GM06990 (cell line): ENCODE measurements at regions not wholly inside any gene's neighbourhood (a gene's known extent, or its start where the extent isn't known, plus 50 kb on each side); places are given as distances from the start of the nearest gene placed in this dataset.

Source experiments
- DNase-seq: peaks from one replicate; pipeline ENCODE4 v3.0.0-alpha.2; 2011; ENCODE audit not compliant: insufficient read length; ENCODE audit errors: extremely low read depth
- H3K27me3 ChIP-seq: replicated peaks from 2 replicates; pipeline ENCODE4 v1.6.0; 2011; ENCODE audit warnings: low read length; ENCODE audit not compliant: control insufficient read depth, insufficient read depth
- H3K36me3 ChIP-seq: 2 replicates; pipeline ENCODE4 v1.5.1; 2011; ENCODE audit warnings: low read length; ENCODE audit not compliant: control insufficient read depth, insufficient read depth
- H3K4me3 ChIP-seq: replicated peaks from 2 replicates; pipeline ENCODE4 v1.5.1; 2011; ENCODE audit warnings: low read depth, mild to moderate bottlenecking, control low read depth, low read length
- TF ChIP-seq, protein P1 (sequence below): IDR thresholded peaks from 2 replicates; pipeline ENCODE4 v1.5.1; 2011; ENCODE audit warnings: low read length, control low read depth, mild to moderate bottlenecking, inconsistent platforms; ENCODE audit not compliant: insufficient read depth, poor library complexity, severe bottlenecking

DNA sequence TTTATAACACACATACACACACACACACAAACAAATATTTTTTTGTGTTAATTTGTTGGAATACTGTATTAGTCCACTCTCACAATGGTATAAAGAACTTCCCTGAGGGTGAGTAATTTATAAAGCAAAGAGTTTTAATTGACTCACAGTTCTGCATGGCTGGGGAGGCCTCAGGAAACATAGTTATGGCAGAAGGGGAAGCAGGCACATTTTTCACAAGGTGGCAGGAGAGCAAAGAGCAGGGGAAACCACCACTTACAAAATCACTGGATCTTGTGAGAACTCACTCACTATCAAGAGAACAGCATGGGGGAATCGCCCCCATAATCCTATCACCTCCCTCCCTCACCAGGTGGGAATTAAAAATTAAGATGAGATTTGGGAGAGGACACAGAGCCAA lies 205.4 kb upstream of the PTPRD start:
- TF ChIP-seq, protein P1, sequence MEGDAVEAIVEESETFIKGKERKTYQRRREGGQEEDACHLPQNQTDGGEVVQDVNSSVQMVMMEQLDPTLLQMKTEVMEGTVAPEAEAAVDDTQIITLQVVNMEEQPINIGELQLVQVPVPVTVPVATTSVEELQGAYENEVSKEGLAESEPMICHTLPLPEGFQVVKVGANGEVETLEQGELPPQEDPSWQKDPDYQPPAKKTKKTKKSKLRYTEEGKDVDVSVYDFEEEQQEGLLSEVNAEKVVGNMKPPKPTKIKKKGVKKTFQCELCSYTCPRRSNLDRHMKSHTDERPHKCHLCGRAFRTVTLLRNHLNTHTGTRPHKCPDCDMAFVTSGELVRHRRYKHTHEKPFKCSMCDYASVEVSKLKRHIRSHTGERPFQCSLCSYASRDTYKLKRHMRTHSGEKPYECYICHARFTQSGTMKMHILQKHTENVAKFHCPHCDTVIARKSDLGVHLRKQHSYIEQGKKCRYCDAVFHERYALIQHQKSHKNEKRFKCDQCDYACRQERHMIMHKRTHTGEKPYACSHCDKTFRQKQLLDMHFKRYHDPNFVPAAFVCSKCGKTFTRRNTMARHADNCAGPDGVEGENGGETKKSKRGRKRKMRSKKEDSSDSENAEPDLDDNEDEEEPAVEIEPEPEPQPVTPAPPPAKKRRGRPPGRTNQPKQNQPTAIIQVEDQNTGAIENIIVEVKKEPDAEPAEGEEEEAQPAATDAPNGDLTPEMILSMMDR: no peak
- Histone ChIP-seq H3K27me3 (no peaks in the 10 kb centered on the region), H3K36me3 (no peaks in the 10 kb centered on the region), H3K4me3 (no peak overlapping the region)
- no peak for DNase-seq

DNA sequence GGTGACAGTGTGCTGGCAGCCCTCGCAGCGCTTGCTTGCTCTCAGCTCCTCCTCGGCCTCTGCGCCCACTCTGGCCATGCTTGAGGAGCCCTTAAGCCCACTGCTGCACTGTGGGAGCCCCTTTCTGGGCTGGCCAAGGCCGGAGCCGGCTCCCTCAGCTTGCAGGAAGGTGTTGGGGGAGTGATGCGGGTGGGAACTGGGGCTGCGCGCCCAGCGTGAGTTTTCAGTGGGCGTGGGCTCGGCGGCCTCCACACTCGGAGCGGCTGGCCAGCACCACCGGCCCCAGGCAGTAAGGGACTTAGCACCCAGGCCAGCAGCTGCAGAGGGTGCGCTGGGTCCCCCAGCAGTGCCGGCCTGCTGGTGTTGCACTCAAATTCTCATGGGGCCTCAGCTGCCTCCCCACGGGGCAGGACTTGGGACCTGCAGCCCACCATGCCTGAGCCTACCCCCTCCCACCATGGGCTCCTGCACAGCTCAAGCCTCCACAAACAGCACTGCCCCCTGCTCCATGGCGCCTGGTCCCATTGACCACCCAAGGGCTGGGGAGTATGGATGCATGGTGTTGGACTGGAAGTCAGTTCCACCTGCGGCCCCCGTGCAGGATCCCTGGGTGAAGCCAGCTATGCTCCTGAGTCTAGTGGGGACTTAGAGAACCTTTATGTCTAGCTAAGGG lies 223.1 kb upstream of the PTPRD start:
- DNase-seq: no peak
- H3K4me3 ChIP-seq: no peak overlapping the region
- TF ChIP-seq, protein P1: no peak
- no peaks in the 10 kb centered on the region for H3K27me3 ChIP-seq
- H3K36me3 ChIP-seq: no peaks in the 10 kb centered on the region

DNA sequence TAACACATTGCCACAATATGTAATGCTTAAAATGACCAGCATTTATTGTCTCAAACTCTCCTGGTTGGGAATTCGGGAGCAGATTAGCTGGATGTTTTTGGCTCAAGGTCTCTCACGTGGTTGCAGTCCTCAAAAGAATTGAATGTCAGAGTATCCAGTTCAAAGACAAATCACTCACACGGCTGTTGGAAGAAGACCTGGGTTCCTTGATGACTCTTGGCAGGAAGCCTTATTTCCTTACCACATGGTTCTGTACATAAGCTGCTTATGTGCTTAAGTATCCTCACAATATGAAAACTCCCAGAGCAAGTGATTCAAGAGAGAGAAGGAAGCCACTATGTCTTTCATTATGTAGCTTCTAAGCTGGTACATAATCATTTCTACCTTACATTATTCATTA lies 230.3 kb upstream of the PTPRD start:
- TF ChIP-seq, protein P1: no peak
- Histone ChIP-seq H3K27me3 (no peaks in the 10 kb centered on the region), H3K36me3 (no peaks in the 10 kb centered on the region), H3K4me3 (no peak overlapping the region)
- DNase-seq: no peak

DNA sequence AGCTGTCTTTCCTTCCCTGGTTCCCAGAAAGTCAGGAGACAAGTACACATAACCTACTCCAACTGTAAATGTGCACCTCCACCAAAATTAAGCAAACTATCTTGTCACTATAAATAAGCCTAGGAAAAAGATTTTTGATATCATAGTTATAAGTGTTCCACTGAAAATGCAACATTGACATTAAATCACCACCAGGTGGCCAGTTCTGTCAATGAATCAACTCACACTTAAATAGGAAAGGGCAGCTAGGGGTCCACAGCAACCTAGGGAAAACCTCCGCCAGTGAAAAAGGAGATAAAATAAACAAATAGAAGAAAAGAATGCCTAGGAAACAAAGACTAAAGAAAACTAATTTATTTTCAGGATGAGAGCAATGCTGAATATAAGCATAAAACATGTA lies 243.0 kb upstream of the PTPRD start:
- no peaks in the 10 kb centered on the region for H3K27me3 ChIP-seq
- no peak for DNase-seq
- TF ChIP-seq, protein P1: no peak

DNA sequence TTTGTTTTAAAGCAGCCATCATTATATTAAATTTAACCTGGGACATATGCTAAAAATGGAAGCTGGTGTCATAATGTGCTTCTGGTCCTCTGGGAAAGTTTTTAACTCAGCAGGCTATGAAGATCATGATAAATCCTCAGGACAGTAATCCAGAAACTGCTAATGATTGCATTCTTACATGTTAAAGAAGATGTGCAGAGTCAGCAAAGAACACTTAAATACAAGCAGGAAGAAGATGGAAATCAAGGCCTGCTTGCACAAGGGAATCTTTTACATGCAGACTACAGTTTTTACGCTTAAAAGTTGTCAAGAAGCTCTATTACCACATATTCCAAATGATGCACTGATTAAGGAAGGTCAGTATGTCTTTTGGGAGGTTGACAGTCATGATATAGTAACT lies 246.0 kb upstream of the PTPRD start:
- no peak overlapping the region for H3K4me3 ChIP-seq
- TF ChIP-seq, protein P1: no peak
- no peaks in the 10 kb centered on the region for H3K27me3 ChIP-seq
- DNase-seq: no peak
- no peaks in the 10 kb centered on the region for H3K36me3 ChIP-seq

More for the DNA sequence above, 243.0 kb upstream of the PTPRD start:
- Histone ChIP-seq H3K36me3 (no peaks in the 10 kb centered on the region), H3K4me3 (no peak overlapping the region)

DNA sequence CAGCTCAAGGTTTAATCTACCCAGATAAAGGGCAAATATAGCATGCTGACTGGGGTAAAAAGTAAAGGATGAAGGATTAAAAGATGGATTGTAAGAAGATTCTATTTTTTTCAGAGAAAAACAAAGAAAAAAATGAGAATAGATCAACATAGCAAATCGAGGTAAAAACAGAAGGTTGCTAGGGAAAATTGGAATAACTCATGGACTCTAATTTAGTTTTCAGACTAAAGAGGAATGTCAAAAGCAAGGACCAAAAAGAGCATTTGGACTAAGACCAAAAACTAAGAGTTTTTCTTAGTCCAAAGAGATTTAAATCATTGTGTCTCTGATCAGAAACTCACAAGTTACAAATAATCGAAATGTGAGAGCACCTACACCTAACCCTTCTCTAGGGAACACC lies 250.7 kb upstream of the PTPRD start:
- H3K36me3 ChIP-seq: no peaks in the 10 kb centered on the region
- DNase-seq: no peak
- H3K27me3 ChIP-seq: no peaks in the 10 kb centered on the region
- TF ChIP-seq, protein P1: no peak
- H3K4me3 ChIP-seq: no peak overlapping the region
